ENCODE measurements at regions not wholly inside any gene's neighbourhood (a gene's known extent, or its start where the extent isn't known, plus 50 kb on each side); places are given as distances from the start of the nearest gene placed in this dataset.

DNA sequence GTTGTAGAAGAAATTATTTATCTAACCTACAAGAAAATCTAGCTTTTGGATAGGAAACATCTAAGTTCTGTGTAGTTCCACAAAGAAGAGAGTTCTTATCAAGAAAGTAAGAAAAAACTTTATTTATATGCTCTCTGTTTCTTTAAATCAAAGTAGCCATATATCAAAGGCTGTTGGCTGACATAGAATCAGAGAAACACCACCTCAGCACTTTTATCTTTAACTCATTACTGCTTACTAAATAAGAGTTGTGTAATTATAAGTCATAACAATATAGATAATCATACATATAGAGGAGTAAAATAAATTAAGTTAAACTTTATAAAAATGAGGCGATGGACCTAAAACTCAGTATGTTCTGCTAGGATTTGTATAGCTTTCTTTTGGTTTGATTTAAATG lies 570.6 kb downstream of the PCDH17 start:
- TF ChIP-seq CTCF (IDR thresholded peaks at IDR 0.05; ENCODE audit: low read depth, low read length, poor library complexity, severe bottlenecking) (no peak), EZH2phosphoT487 (IDR thresholded peaks at IDR 0.05; ENCODE audit: borderline replicate concordance, low read length) (no peak)

All from DOHH2 (cell line).